HG02763 (cell line): ENCODE measurements at regions not wholly inside any gene's neighbourhood (a gene's known extent, or its start where the extent isn't known, plus 50 kb on each side); places are given as distances from the start of the nearest gene placed in this dataset.

Experiments used
- ATAC-seq: cut with Tn5 transposase; IDR thresholded peaks from one replicate; pipeline ENCODE4 v1.9.1; 2021; ENCODE audit warnings: mild to moderate bottlenecking, moderate library complexity; ENCODE audit not compliant: unreplicated experiment

- no peak for ATAC-seq
Observed at GRCh38 chr6:4308364-4308763, 173.0 kb upstream of the ECI2 start.

- ATAC-seq = no peak
Observed at GRCh38 chr6:4304927-4305455, 169.6 kb upstream of the ECI2 start.

GRCh38 chr6:4303638-4304037 is 168.3 kb upstream of the ECI2 start:
- no peak for ATAC-seq

GRCh38 chr6:4302524-4302923 is 167.1 kb upstream of the ECI2 start:
- ATAC-seq = no peak

GRCh38 chr6:4301871-4302270 is 166.5 kb upstream of the ECI2 start:
- ATAC-seq = no peak

- no peak for ATAC-seq
Observed at GRCh38 chr6:4300917-4301316, 165.5 kb upstream of the ECI2 start.

GRCh38 chr6:4299476-4299875 is 164.1 kb upstream of the ECI2 start:
- no peak for ATAC-seq

GRCh38 chr6:4297348-4297747 is 162.0 kb upstream of the ECI2 start:
- no peak for ATAC-seq

- no peak for ATAC-seq
Observed at GRCh38 chr6:4296552-4296951, 161.2 kb upstream of the ECI2 start.

- ATAC-seq = no peak
Observed at GRCh38 chr6:4295783-4296155, 160.4 kb upstream of the ECI2 start.

GRCh38 chr6:4295058-4295782 is 159.8 kb upstream of the ECI2 start:
- no peak for ATAC-seq

GRCh38 chr6:4294636-4295035 is 159.3 kb upstream of the ECI2 start:
- no peak for ATAC-seq

- no peak for ATAC-seq
Observed at GRCh38 chr6:4291453-4292403, 156.4 kb upstream of the ECI2 start.

GRCh38 chr6:4289770-4290320 is 154.5 kb upstream of the ECI2 start:
- ATAC-seq = no peak

- ATAC-seq = no peak
Observed at GRCh38 chr6:4287811-4288244, 152.5 kb upstream of the ECI2 start.

- no peak for ATAC-seq
Observed at GRCh38 chr6:4287372-4287771, 152.0 kb upstream of the ECI2 start.

GRCh38 chr6:4282926-4283325 is 147.6 kb upstream of the ECI2 start:
- ATAC-seq = no peak

- ATAC-seq = peak; percentile 79
Observed at GRCh38 chr6:4281341-4282293, 146.2 kb upstream of the ECI2 start.

- ATAC-seq = no peak
Observed at GRCh38 chr6:4280707-4281106, 145.3 kb upstream of the ECI2 start.

- ATAC-seq = no peak
Observed at GRCh38 chr6:4280031-4280430, 144.7 kb upstream of the ECI2 start.
